HG03039 (cell line): ENCODE measurements at regions not wholly inside any gene's neighbourhood (a gene's known extent, or its start where the extent isn't known, plus 50 kb on each side); places are given as distances from the start of the nearest gene placed in this dataset.
"Not testable (repeated sequence)": the region's sequence is repeated elsewhere in the genome, so short reads cannot be mapped to it uniquely, and the experiment has no call there.

Experiments used
- ATAC-seq: cut with Tn5 transposase; IDR thresholded peaks from one replicate; pipeline ENCODE4 v1.9.1; 2021; ENCODE audit warnings: mild to moderate bottlenecking, moderate library complexity; ENCODE audit not compliant: unreplicated experiment

GRCh38 chr4:122100508-122100907 lies 51.6 kb upstream of the BLTP1 start:
- ATAC-seq: no peak

- no peak for ATAC-seq
Observed at GRCh38 chr4:122099896-122100295, 52.2 kb upstream of the BLTP1 start.

- no peak for ATAC-seq
Observed at GRCh38 chr4:122091836-122092405, 60.2 kb upstream of the BLTP1 start.

GRCh38 chr4:122091397-122091796 lies 60.7 kb upstream of the BLTP1 start:
- ATAC-seq: no peak

- ATAC-seq: no peak
Observed at GRCh38 chr4:122090989-122091388, 61.1 kb upstream of the BLTP1 start.

- ATAC-seq: no peak
Observed at GRCh38 chr4:122086338-122087065, 65.6 kb upstream of the BLTP1 start.

GRCh38 chr4:122083989-122084388 lies 68.1 kb upstream of the BLTP1 start:
- no peak for ATAC-seq

- no peak for ATAC-seq
Observed at GRCh38 chr4:122083351-122083750, 68.8 kb upstream of the BLTP1 start.

GRCh38 chr4:122082661-122083060 lies 69.5 kb upstream of the BLTP1 start:
- no peak for ATAC-seq

GRCh38 chr4:122077653-122078052 lies 74.5 kb upstream of the BLTP1 start:
- not testable (repeated sequence) for ATAC-seq

- ATAC-seq: not testable (repeated sequence)
Observed at GRCh38 chr4:122076835-122077234, 75.3 kb upstream of the BLTP1 start.

- no peak for ATAC-seq
Observed at GRCh38 chr4:122073615-122074014, 78.5 kb upstream of the BLTP1 start.

GRCh38 chr4:122065915-122066314 lies 86.2 kb upstream of the BLTP1 start:
- ATAC-seq: no peak

GRCh38 chr4:122065149-122065548 lies 87.0 kb upstream of the BLTP1 start:
- ATAC-seq: no peak

- no peak for ATAC-seq
Observed at GRCh38 chr4:122053186-122053585, 98.9 kb upstream of the BLTP1 start.

GRCh38 chr4:122052677-122053076 lies 99.5 kb upstream of the BLTP1 start:
- no peak for ATAC-seq

GRCh38 chr4:122050841-122051240 lies 99.0 kb upstream of the TRPC3 start:
- ATAC-seq: no peak

- no peak for ATAC-seq
Observed at GRCh38 chr4:122047456-122048425, 95.9 kb upstream of the TRPC3 start.

- no peak for ATAC-seq
Observed at GRCh38 chr4:122046255-122046654, 94.4 kb upstream of the TRPC3 start.

- ATAC-seq: no peak
Observed at GRCh38 chr4:122045533-122045932, 93.7 kb upstream of the TRPC3 start.

GRCh38 chr4:122044501-122044900 lies 92.6 kb upstream of the TRPC3 start:
- ATAC-seq: no peak

GRCh38 chr4:122041312-122041711 lies 89.5 kb upstream of the TRPC3 start:
- no peak for ATAC-seq
